ENCODE measurements at regions not wholly inside any gene's neighbourhood (a gene's known extent, or its start where the extent isn't known, plus 50 kb on each side); places are given as distances from the start of the nearest gene placed in this dataset.

DNA sequence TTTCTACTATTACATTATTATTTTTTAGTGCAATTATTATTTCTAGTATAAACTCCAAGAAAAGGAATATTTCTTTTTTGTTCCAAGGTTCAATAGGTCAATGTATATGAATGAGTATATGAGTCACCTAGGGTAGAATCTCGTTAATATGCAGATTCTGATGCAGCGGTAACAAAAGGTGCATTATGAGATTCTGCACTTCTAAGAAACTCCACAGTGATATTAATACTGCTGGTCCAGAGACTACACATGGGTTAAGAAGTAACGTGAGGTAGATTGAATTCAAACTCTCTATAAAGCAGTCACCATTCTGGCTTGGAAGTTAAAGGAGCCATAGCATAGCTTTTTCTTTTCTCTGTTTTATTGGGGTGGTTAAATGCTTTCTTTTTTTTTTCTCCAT lies 596.2 kb upstream of the TBL1XR1 start:
- no peak overlapping the region for H3K4me3 Mint-ChIP-seq
- no peak overlapping the region for H2AFZ ChIP-seq (ENCODE audit: insufficient read depth, low read depth, low read length, poor library complexity, severe bottlenecking)
- no peaks in the 10 kb centered on the region for H3K27me3 Mint-ChIP-seq
- H3K27ac Mint-ChIP-seq, result no peak overlapping the region
- no peaks in the 10 kb centered on the region for H3K36me3 ChIP-seq (replicated peaks in 1 of 2; ENCODE audit: control extremely low read depth in 1 of 2, control insufficient read depth in 1 of 2, extremely low read depth in 1 of 2, insufficient read depth in 2 of 2, low read length in 1 of 2)
- no peaks in the 10 kb centered on the region for H3K4me1 ChIP-seq (ENCODE audit: control insufficient read depth in 2 of 2, insufficient read depth in 2 of 2, low read length in 2 of 2)
- H4K20me1 ChIP-seq (ENCODE audit: control insufficient read depth, insufficient read depth, low read length, poor library complexity, severe bottlenecking), result no peaks in the 10 kb centered on the region
- H3K27me3 ChIP-seq (replicated peaks in 1 of 4; ENCODE audit: control extremely low read depth in 1 of 4, control insufficient read depth in 3 of 4, insufficient read depth in 4 of 4, low read length in 3 of 4), result no peaks in the 10 kb centered on the region
- ChIA-PET POLR2A (no interaction called here), CTCF (no interaction called here)
- intact Hi-C loops (cut with micrococcal nuclease), result no loop called here
- ATAC-seq (ENCODE audit: low read depth), result no peak
- no peak for DNase-seq
- no peak overlapping the region for H3K9ac ChIP-seq (ENCODE audit: low read length)
- no CpG with 5 or more reads among the region's 3 CpGs for WGBS (ENCODE audit: insufficient coverage)
- no peaks in the 10 kb centered on the region for H3K79me2 ChIP-seq (ENCODE audit: control insufficient read depth, insufficient read depth, low read length)
- H3K9me3 ChIP-seq (ENCODE audit: control extremely low read depth in 1 of 3, control insufficient read depth in 2 of 3, insufficient read depth in 1 of 3, low read length in 2 of 3), result no peaks in the 10 kb centered on the region
- H3K9me3 Mint-ChIP-seq (ENCODE audit: insufficient read depth), result no peaks in the 10 kb centered on the region
- H3K27ac ChIP-seq (ENCODE audit: low read length in 2 of 2), result no peak overlapping the region
- TF ChIP-seq CTCF (IDR thresholded peaks at IDR 0.05) (no peak), EZH2 (IDR thresholded peaks at IDR 0.05; ENCODE audit: borderline replicate concordance, insufficient read depth, low read depth, low read length, poor library complexity, severe bottlenecking) (no peak)
- no peaks in the 10 kb centered on the region for H3K4me1 Mint-ChIP-seq
- no peak overlapping the region for H3K4me3 ChIP-seq (ENCODE audit: control extremely low read depth in 1 of 5, extremely low read depth in 1 of 5, insufficient read depth in 1 of 5, low read depth in 2 of 5, low read length in 4 of 5)
- H3K4me2 ChIP-seq (replicated peaks; ENCODE audit: low read depth, low read length, poor library complexity, severe bottlenecking), result no peak overlapping the region

- H3K9me3 Mint-ChIP-seq (ENCODE audit: insufficient read depth), result no peaks in the 10 kb centered on the region
- TF ChIP-seq CTCF (IDR thresholded peaks at IDR 0.05), result no peak
- TF ChIP-seq EZH2 (IDR thresholded peaks at IDR 0.05; ENCODE audit: borderline replicate concordance, insufficient read depth, low read depth, low read length, poor library complexity, severe bottlenecking), result no peak
- Histone ChIP-seq H3K4me2 (replicated peaks; ENCODE audit: low read depth, low read length, poor library complexity, severe bottlenecking) (no peak overlapping the region), H2AFZ (ENCODE audit: insufficient read depth, low read depth, low read length, poor library complexity, severe bottlenecking) (no peak overlapping the region), H3K27me3 (replicated peaks in 1 of 4; ENCODE audit: control extremely low read depth in 1 of 4, control insufficient read depth in 3 of 4, insufficient read depth in 4 of 4, low read length in 3 of 4) (no peaks in the 10 kb centered on the region), H3K4me3 (ENCODE audit: control extremely low read depth in 1 of 5, extremely low read depth in 1 of 5, insufficient read depth in 1 of 5, low read depth in 2 of 5, low read length in 4 of 5) (no peak overlapping the region), H4K20me1 (ENCODE audit: control insufficient read depth, insufficient read depth, low read length, poor library complexity, severe bottlenecking) (no peaks in the 10 kb centered on the region), H3K27ac (ENCODE audit: low read length in 2 of 2) (no peak overlapping the region), H3K79me2 (ENCODE audit: control insufficient read depth, insufficient read depth, low read length) (no peaks in the 10 kb centered on the region), H3K9me3 (ENCODE audit: control extremely low read depth in 1 of 3, control insufficient read depth in 2 of 3, insufficient read depth in 1 of 3, low read length in 2 of 3) (no peaks in the 10 kb centered on the region), H3K36me3 (replicated peaks in 1 of 2; ENCODE audit: control extremely low read depth in 1 of 2, control insufficient read depth in 1 of 2, extremely low read depth in 1 of 2, insufficient read depth in 2 of 2, low read length in 1 of 2) (no peaks in the 10 kb centered on the region), H3K9ac (ENCODE audit: low read length) (no peak overlapping the region), H3K4me1 (ENCODE audit: control insufficient read depth in 2 of 2, insufficient read depth in 2 of 2, low read length in 2 of 2) (no peaks in the 10 kb centered on the region)
- POLR2A ChIA-PET, result no interaction called here
- intact Hi-C loops (cut with micrococcal nuclease), result no loop called here
- DNase-seq (no peak), ATAC-seq (ENCODE audit: low read depth) (no peak)
- no peak overlapping the region for H3K4me3 Mint-ChIP-seq
- WGBS (ENCODE audit: insufficient coverage), result no CpG with 5 or more reads among the region's 1 CpG
- H3K27ac Mint-ChIP-seq, result no peak overlapping the region
- H3K27me3 Mint-ChIP-seq, result peaks cover 3% of the 10 kb centered on the region
- no peaks in the 10 kb centered on the region for H3K4me1 Mint-ChIP-seq
- CTCF ChIA-PET, result no interaction called here
These were observed 597.9 kb upstream of the TBL1XR1 start for GRCh38 chr3:177795216-177795615.
